Stomach (tissue), 4 donors: ENCODE measurements at regions not wholly inside any gene's neighbourhood (a gene's known extent, or its start where the extent isn't known, plus 50 kb on each side); places are given as distances from the start of the nearest gene placed in this dataset.

Experiments
- CTCF ChIP-seq, 7 experiments: fragments of 450-650 bp in 4 of 7; fragments of 200-600 bp in 3 of 7; sonication (generic) in 3 of 7; IDR thresholded peaks; one replicate each; pipeline ENCODE4 v1.5.1; 2016 to 2019; ENCODE audit warnings: antibody characterized with exemption in 7 of 7, control low read depth in 2 of 7, mild to moderate bottlenecking in 1 of 7
- POLR2AphosphoS5 ChIP-seq, 3 donors: sonication (generic); formaldehyde crosslinking; IDR thresholded peaks; one replicate each; pipeline ENCODE4 v1.6.1; 2016; ENCODE audit warnings: antibody characterized with exemption in 3 of 3

DNA sequence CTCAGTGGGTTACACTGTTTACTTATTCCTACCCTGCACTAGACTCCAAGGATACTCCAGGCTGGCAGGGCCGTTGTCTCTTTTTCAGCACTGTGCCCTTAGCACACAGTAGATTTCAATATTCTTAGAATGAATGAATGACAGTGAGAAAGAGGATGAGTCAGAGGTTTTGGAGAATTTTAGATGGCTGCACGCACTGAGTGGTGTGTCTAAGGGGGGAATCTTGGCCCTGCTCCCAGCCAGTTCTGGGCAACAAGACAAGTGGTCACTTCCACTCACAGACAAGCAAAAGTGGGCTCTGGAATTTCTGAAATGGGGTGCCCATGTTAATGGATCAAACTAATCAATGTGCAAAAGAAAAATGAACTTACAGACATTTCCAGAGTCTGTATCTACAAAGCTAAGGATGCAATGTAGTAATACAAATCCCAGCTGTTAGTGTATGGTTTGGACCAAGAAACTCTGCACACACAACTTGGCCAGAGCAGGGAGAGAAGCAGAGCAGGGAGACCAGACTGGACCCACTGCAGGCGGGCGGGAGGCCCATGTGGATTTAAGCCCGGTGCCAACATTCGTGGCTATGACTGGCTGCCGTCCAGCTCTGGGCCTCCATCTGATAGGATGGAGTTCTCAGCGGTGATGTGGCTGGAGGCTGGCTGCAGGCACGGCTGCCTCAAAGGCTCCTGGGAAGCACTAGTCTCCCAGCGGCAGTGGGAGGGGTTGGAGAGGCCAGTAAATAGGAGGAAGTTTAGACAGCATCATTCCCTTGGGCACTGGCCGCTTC, 95.6 kb upstream of the CDYL2 start:
- TF ChIP-seq CTCF (IDR thresholded peaks at IDR 0.05) (no peak), POLR2AphosphoS5 (IDR thresholded peaks at IDR 0.05) (peak; percentile 45 to 87 (median 53))
